ENCODE measurements at regions not wholly inside any gene's neighbourhood (a gene's known extent, or its start where the extent isn't known, plus 50 kb on each side); places are given as distances from the start of the nearest gene placed in this dataset.

DNA sequence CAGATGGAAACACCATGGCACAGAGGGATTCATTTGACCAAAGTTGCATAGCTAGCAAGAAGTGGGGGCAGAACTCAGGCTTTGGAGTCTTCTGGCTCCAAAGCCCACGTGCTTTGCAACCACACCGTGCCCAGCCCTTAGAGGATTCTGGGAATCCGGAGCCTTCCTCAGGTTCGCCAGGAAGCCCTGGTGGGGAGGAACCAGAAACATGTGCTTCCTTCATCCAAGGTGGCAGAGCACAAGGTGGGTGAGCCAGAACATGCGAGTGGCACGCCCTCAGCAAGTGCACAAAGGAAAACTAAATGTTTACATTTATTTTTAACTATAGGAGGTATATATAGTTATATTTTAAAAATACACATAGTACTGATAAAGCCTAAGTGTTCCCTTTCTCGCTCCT is 151.9 kb upstream of the NECTIN1 start:
- Mint-ChIP-seq H3K27ac (no peak overlapping the region), H3K4me1 (ENCODE audit: low read depth) (no peaks in the 10 kb centered on the region), H3K36me3 (ENCODE audit: low read depth) (no peaks in the 10 kb centered on the region), H3K9me3 (no peaks in the 10 kb centered on the region), H3K27me3 (peaks cover 16% of the 10 kb centered on the region), H3K4me3 (no peak overlapping the region)
- DNase-seq = no peak

DNA sequence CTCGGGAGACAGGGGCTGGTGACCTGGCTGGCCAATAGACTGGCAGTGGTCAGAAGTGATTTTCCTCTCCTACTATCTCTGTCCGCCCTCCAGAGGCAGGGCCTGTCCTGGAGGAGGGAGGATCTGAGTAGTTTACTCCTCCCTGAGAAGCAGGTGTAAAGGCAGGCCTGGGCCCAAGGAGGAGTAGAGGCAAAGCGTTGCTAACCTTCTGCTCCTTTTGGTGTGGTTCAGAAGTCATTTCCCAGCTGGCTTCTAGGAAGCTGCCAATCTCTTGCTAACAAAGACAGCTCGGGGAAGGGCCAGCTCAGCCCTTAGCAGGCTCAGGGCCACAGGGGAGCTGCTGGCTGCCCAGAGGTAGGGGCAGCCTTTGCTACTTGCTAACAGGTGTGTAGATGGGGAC is 151.1 kb upstream of the NECTIN1 start:
- no peaks in the 10 kb centered on the region for H3K4me1 Mint-ChIP-seq (ENCODE audit: low read depth)
- H3K9me3 Mint-ChIP-seq = no peaks in the 10 kb centered on the region
- no peaks in the 10 kb centered on the region for H3K36me3 Mint-ChIP-seq (ENCODE audit: low read depth)
- DNase-seq = no peak
- H3K27ac Mint-ChIP-seq = no peak overlapping the region
- peaks cover 16% of the 10 kb centered on the region for H3K27me3 Mint-ChIP-seq
- H3K4me3 Mint-ChIP-seq = no peak overlapping the region

DNA sequence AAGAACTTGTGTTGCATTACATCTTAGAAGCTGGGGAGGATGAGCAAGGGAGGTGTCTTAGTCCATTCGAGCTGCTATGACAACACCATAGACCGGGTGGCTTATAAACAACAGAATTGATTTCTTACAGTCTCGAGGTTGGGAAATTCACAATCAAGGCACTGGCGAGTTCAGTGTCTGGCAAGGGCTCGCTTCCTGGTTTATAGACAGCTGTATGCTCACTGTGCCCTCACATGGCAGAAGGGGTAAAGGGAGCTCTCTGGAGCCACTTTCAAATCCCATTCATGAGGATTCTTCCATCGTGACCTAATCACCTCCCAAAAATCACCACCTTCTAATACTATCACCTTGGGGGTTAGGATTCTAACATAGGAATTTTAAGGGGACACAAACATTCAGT is 150.0 kb upstream of the NECTIN1 start:
- H3K4me1 Mint-ChIP-seq (ENCODE audit: low read depth) = no peaks in the 10 kb centered on the region
- no peaks in the 10 kb centered on the region for H3K36me3 Mint-ChIP-seq (ENCODE audit: low read depth)
- H3K4me3 Mint-ChIP-seq = no peak overlapping the region
- no peaks in the 10 kb centered on the region for H3K9me3 Mint-ChIP-seq
- DNase-seq = no peak
- H3K27ac Mint-ChIP-seq = no peak overlapping the region
- peaks cover 18% of the 10 kb centered on the region for H3K27me3 Mint-ChIP-seq

DNA sequence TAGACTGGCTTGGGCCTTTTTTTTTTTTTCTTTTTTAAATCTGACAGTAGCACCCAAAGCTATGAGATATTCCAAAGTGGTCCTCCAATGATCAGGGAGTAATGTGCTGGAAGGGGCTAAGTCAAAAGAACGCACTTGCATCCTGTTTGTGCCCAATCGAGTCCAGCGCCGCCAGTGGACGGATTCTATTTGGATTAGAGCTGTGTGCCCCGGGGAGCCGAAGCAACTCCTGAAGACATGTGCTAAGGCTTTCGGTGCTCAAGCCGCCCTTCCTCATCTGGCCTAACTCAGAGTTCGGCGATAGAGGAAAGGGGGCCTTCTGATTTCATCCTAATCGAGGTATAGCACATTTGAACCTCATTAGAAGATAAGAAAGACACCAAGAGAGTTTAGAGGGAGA is 147.8 kb upstream of the NECTIN1 start:
- H3K36me3 Mint-ChIP-seq (ENCODE audit: low read depth) = no peaks in the 10 kb centered on the region

DNA sequence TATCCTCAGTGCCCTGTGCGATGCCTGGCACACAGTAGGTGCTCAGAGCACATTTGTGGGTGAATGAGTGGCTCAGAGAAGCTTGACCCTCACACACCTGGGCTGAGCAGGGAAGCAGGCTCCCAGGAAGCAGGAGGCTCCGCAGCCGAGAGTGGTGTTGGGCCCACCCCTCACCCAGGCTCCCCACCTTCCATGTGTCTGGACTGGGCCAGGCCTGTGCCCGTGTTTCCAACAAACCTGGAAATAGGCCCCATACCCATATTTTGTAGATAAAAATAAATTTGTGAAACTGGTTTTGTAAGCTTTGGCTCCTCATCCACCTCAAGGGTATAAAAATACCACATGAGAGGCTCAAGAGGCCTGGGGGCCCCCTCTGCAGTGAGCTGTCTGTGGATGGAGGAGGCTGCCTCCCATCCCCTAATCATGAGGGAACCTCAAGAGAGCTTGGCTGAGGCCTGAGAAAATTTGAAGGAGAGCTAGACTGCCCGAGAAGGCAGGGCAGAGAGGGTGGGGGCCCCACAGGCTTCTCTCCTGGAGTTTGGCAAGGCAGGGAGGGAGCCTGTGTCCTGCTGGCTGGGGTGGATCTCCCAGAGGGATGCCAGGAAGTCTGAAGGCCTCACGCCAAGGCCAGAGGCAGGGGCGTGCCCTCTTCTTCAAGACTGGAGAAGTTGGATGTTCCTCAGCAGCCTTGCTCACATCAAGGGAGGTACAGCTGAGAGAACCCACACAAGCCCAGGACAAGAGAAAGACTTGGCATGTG is 147.0 kb upstream of the NECTIN1 start:
- H3K27me3 Mint-ChIP-seq = peaks cover 14% of the 10 kb centered on the region
- H3K36me3 Mint-ChIP-seq (ENCODE audit: low read depth) = no peaks in the 10 kb centered on the region
- DNase-seq = no peak
- H3K9me3 Mint-ChIP-seq = no peaks in the 10 kb centered on the region
- H3K4me3 Mint-ChIP-seq = no peak overlapping the region
- no peaks in the 10 kb centered on the region for H3K4me1 Mint-ChIP-seq (ENCODE audit: low read depth)
- H3K27ac Mint-ChIP-seq = no peak overlapping the region

More for the DNA sequence above, 147.8 kb upstream of the NECTIN1 start:
- no peak for DNase-seq
- Mint-ChIP-seq H3K4me1 (ENCODE audit: low read depth) (no peaks in the 10 kb centered on the region), H3K4me3 (no peak overlapping the region), H3K27ac (no peak overlapping the region), H3K9me3 (no peaks in the 10 kb centered on the region), H3K27me3 (peaks cover 14% of the 10 kb centered on the region)

DNA sequence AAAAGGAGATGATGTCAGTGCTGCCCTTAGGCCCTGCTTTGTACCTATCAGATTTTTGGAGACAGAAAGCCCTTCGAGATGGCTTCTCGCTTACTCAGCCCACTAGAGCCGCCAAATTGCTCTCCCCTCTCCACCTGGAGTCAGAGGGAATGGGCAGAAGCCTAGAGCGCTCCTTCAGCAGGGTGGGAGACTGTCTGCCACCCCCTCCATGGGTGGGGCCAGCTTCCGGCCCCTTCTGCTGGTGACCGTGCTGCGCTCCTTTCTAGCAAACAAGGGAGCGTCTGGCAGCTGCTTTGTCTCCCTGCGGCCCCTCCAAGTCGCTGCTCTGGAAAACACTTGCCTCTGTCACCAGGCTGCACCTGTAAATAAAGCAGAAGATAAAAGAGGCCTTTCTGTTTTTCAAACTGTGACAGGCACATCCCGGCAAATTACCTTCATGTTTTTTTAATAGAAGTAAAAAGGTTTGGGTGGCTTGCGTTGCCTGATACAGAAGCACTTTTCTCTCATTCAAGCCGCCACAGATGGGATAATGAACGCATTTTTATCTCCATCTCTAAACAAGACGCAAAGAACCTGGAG is 145.7 kb upstream of the NECTIN1 start:
- DNase-seq = no peak
- Mint-ChIP-seq H3K9me3 (no peaks in the 10 kb centered on the region), H3K27ac (no peak overlapping the region), H3K27me3 (peaks cover 10% of the 10 kb centered on the region), H3K4me3 (no peak overlapping the region), H3K36me3 (ENCODE audit: low read depth) (no peaks in the 10 kb centered on the region), H3K4me1 (ENCODE audit: low read depth) (no peaks in the 10 kb centered on the region)

DNA sequence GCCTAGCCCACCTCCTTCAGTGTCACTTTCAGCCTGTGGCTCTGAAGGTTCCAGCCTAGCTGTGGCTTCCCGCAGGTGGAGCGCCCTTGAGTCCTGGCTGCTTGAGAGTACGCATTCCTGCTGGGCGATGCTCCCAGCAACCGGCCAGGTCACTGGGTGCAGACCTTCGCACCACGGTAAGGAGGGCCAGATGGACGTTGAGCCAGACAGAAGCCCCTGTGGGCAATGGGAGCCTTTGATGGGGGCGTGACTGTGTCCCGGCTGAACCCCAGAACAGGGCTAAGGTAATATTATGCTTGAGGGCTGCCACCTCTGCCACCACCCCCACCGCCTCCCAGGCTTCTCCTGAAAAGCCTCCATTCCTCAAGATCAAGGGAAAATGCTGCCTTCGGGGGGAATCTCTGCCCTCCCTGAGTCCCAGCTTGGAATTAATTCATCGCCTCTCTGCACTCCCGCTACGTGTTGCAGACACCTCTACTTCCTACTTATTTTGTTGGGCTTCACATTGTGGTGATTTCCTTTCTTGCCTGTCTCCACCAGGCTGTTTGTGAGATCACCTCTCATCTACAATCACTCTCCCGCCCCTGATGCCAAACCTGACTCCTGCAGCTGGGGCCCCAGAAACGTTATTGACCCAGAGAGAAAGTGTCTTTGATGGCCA is 144.9 kb upstream of the NECTIN1 start:
- H3K9me3 Mint-ChIP-seq = no peaks in the 10 kb centered on the region
- no peaks in the 10 kb centered on the region for H3K4me1 Mint-ChIP-seq (ENCODE audit: low read depth)
- no peak overlapping the region for H3K27ac Mint-ChIP-seq
- H3K36me3 Mint-ChIP-seq (ENCODE audit: low read depth) = no peaks in the 10 kb centered on the region
- H3K4me3 Mint-ChIP-seq = no peak overlapping the region
- DNase-seq = no peak
- H3K27me3 Mint-ChIP-seq = peaks cover 8% of the 10 kb centered on the region

DNA sequence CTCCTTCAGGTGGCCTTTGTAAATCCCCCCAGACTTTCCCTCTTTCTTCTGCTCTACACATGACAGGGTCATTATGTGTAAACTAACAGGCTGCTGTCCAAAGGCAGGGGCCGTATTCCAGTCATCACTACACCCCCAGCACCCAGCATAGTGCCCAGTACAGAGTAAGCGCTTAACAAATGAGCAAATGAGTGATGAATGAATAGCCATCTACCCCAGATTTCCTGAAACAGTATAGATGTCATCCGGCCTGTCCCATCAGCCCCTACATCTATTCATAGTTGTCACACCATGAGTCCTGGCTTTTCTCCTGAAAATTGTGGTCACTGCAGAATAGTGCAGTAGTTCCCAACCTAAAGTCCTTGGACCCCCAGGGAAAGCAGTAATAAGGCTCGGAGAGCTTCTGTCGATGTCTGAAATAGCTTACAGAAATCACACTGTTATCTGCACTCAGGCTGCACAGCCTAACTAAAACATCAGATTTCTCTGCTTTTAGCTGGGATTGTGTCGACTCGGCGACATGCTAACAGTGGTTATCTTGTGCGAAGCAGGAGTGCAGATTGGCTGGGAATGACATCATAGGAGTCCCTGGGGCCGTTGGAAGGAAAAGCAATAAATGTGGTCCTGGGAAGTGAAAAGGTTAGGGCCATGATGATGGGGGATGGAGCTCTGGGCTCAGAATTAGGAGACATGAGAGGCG is 143.8 kb upstream of the NECTIN1 start:
- Mint-ChIP-seq H3K9me3 (no peaks in the 10 kb centered on the region), H3K36me3 (ENCODE audit: low read depth) (no peaks in the 10 kb centered on the region), H3K4me1 (ENCODE audit: low read depth) (no peaks in the 10 kb centered on the region), H3K4me3 (no peak overlapping the region), H3K27ac (no peak overlapping the region), H3K27me3 (peaks cover 11% of the 10 kb centered on the region)
- no peak for DNase-seq

DNA sequence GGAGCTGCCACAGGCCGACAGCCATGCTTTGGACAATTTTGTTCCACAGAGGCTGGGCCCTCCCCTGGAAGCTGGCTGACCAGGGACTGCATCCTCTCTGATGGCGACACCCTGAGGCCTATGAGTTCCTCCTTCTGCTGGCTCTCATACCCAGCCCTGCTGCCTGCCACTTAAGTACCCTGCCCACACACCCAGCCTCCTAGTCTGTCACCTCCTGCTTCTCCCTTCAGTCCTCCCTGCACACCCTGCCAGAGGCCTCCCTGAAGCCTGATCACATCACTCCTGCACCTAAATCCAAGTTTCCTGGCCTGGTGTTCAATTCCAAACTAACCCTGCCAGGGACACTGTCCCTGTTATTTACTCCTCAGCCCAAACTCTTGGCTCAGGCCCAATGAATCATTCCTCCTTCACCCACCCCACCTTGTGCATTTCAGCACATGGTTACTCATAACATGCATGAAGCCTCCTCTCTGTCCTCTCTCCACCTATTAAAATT is 136.7 kb upstream of the NECTIN1 start:
- H3K36me3 Mint-ChIP-seq (ENCODE audit: low read depth) = no peaks in the 10 kb centered on the region
- H3K27ac Mint-ChIP-seq = no peak overlapping the region
- H3K27me3 Mint-ChIP-seq = peaks cover 18% of the 10 kb centered on the region
- H3K9me3 Mint-ChIP-seq = no peaks in the 10 kb centered on the region
- no peak overlapping the region for H3K4me3 Mint-ChIP-seq
- no peak for DNase-seq
- H3K4me1 Mint-ChIP-seq (ENCODE audit: low read depth) = no peaks in the 10 kb centered on the region

DNA sequence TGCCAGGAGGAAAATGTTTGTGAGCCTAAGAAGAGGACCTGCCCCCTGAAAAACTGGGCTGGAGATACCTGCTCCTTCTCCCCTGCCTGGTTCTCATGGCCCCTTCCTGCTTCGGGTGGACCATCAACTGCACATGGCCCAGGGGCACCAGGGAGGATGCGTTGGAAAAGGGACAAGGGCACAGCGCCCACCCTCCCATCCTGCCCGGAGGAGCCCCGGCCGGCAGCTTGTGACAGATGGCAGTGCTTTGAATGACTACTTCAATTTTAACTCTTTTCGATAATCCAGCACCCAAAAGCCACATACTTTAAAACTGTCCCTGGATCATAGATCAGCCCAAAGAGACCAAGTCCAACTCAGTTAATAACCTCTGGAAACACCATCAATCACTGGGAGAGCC is 135.8 kb upstream of the NECTIN1 start:
- no peak for DNase-seq
- no peaks in the 10 kb centered on the region for H3K36me3 Mint-ChIP-seq (ENCODE audit: low read depth)
- no peaks in the 10 kb centered on the region for H3K4me1 Mint-ChIP-seq (ENCODE audit: low read depth)
- no peak overlapping the region for H3K27ac Mint-ChIP-seq
- peaks cover 24% of the 10 kb centered on the region for H3K27me3 Mint-ChIP-seq
- no peak overlapping the region for H3K4me3 Mint-ChIP-seq
- H3K9me3 Mint-ChIP-seq = no peaks in the 10 kb centered on the region

DNA sequence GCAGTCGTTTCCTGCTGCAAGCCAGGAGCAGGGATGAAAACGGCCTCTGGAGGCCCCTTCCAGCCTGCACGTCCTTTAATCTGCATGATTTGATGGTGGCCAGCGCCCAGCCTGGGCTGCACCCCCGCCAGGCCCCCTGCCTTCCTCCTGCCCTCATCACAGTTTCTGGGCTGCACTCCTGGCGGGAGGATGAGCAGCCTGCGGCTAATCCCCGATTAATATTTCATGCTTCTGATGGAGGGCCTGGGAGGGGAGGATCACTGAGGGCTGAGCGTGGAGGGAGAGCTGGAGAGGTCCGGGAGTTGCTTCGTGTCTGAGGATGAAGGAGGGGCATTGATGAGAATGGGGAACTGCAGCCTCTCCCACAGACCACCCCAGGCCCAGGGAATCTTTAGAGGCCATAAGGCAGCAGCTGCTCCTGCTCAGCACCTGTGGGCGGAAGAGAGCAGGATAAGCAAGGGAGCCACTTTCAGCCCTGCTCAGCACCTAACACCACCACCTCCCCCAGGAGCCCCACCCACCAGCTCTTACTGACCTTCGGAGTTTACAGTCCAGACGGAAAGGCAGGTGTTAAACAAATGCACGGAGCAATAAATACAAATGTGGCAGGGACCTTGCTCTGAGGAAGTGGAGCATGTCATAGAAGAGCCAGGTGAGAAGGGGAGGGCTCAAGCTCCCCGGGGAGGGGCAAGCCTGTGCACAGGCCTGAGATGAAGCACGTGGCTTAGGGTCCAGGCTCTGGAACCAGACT is 135.0 kb upstream of the NECTIN1 start:
- no peaks in the 10 kb centered on the region for H3K9me3 Mint-ChIP-seq
- no peak overlapping the region for H3K4me3 Mint-ChIP-seq
- DNase-seq = no peak
- H3K36me3 Mint-ChIP-seq (ENCODE audit: low read depth) = no peaks in the 10 kb centered on the region
- H3K27me3 Mint-ChIP-seq = peaks cover 24% of the 10 kb centered on the region
- H3K4me1 Mint-ChIP-seq (ENCODE audit: low read depth) = no peaks in the 10 kb centered on the region
- H3K27ac Mint-ChIP-seq = no peak overlapping the region

DNA sequence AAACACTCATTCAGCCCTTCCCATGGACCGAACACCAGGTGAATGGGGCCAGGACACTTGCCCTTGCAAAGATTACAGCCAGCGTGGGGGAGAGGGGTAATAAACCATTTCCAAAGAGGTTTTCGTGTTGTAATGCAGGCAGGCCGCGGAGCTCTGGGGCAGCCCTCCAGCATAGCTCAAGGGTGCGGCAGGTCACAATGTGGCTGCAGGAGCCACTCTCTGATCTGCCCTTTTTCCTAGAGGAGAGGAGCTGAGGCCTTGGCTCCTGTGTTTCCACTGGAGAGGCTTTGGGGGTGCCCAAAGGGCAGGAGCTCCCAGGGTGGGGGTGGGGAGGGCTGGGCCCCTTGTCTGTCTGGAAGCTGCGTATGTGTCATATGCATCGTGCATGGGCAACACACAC is 134.2 kb upstream of the NECTIN1 start:
- no peaks in the 10 kb centered on the region for H3K36me3 Mint-ChIP-seq (ENCODE audit: low read depth)
- H3K4me1 Mint-ChIP-seq (ENCODE audit: low read depth) = no peaks in the 10 kb centered on the region
- H3K27me3 Mint-ChIP-seq = peaks cover 25% of the 10 kb centered on the region
- no peak overlapping the region for H3K27ac Mint-ChIP-seq
- no peak overlapping the region for H3K4me3 Mint-ChIP-seq
- DNase-seq = no peak
- H3K9me3 Mint-ChIP-seq = no peaks in the 10 kb centered on the region

DNA sequence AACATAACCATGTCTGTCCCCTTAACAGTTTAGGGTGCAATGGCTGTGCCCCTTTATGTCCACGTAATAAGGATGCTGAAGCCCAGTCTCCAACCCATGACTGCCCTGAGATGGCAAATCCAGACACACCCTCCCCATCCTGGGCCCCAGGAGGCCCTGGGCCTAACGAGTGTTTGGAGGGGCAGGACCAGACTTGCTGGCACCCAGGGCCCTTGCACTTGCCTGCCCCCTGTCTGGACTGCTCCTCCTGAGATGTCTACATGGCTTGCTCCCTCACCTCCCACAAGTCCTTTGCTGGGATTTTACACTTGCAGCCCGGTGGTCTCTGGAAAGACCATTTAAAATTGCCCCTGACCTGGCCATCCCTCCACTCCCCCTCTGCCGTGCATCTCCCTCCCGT is 132.2 kb upstream of the NECTIN1 start:
- Mint-ChIP-seq H3K27me3 (peaks cover 28% of the 10 kb centered on the region), H3K27ac (no peak overlapping the region)

DNA sequence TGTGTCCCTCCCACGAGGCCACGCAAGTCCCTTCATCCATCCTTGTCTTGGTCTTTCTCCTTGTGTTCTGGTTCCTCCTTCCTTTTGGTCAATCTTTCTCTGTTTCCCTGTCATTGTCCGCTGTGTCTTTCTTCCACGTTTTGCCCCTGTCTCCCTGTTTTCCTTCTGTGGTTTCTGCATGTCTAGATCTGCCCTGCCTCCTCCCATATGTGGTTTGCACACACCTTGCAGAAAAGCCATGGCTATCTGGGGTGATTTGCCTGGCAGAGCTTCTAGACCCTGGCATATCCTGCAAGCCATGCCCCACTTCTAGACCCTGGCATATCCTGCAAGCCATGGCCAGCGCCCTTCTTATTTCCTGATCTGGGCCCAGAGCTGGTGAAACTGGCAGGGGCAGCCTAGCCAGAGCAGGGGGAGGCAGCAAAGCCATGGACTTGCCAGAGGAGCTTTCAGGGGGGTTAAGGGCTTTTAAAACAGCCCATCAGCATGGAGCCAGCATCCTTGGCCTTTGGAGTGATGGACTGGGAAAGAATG is 131.6 kb upstream of the NECTIN1 start:
- Mint-ChIP-seq H3K4me1 (ENCODE audit: low read depth) (no peaks in the 10 kb centered on the region), H3K27ac (no peak overlapping the region), H3K27me3 (peaks cover 25% of the 10 kb centered on the region), H3K36me3 (ENCODE audit: low read depth) (no peaks in the 10 kb centered on the region), H3K9me3 (no peaks in the 10 kb centered on the region), H3K4me3 (no peak overlapping the region)
- no peak for DNase-seq

More for the DNA sequence above, 132.2 kb upstream of the NECTIN1 start:
- no peak overlapping the region for H3K4me3 Mint-ChIP-seq
- H3K36me3 Mint-ChIP-seq (ENCODE audit: low read depth) = no peaks in the 10 kb centered on the region
- no peaks in the 10 kb centered on the region for H3K9me3 Mint-ChIP-seq
- DNase-seq = no peak
- H3K4me1 Mint-ChIP-seq (ENCODE audit: low read depth) = no peaks in the 10 kb centered on the region

All from activated T-cell treated with anti-CD3 and anti-CD28 coated beads, Interleukin-2, amount 50 U/mL, for 24 hours (primary cell).